Keratinocyte (primary cell): ENCODE measurements at regions not wholly inside any gene's neighbourhood (a gene's known extent, or its start where the extent isn't known, plus 50 kb on each side); places are given as distances from the start of the nearest gene placed in this dataset.
A peak's percentile ranks its signal among the peaks of the same experiment; 100 is the strongest.

Source experiments
- DNase-seq: peaks from one replicate; pipeline ENCODE4 v3.0.0-alpha.2; 2011; ENCODE audit warnings: low read depth, missing footprints, low spot score
- FAIRE-seq: peaks from 2 replicates; lab custom pipeline; 2011; peaks lifted over from hg19 to GRCh38; lab: Jason Lieb, UNC
- H2AFZ ChIP-seq: 2 replicates; pipeline ENCODE4 v1.6.0; 2012; ENCODE audit warnings: low read length, control low read depth, inconsistent platforms; ENCODE audit not compliant: control insufficient read depth
- H3K27ac ChIP-seq: 2 replicates; pipeline ENCODE4 v1.5.1; 2011; ENCODE audit warnings: low read length; ENCODE audit not compliant: control insufficient read depth, insufficient read depth
- H3K27me3 ChIP-seq: 3 replicates; pipeline ENCODE4 v1.6.0; 2011; ENCODE audit warnings: low read length; ENCODE audit not compliant: control insufficient read depth, insufficient read depth; ENCODE audit errors: extremely low read depth
- H3K36me3 ChIP-seq, 2 experiments: 2 replicates in 1 of 2; 3 replicates in 1 of 2; pipeline ENCODE4 v1.5.1; 2011; ENCODE audit warnings: low read length in 2 of 2, mild to moderate bottlenecking in 1 of 2; ENCODE audit not compliant: control insufficient read depth in 2 of 2, insufficient read depth in 2 of 2; ENCODE audit errors: extremely low read depth in 1 of 2
- H3K4me1 ChIP-seq: 3 replicates; pipeline ENCODE4 v1.5.1; 2011; ENCODE audit warnings: low read length; ENCODE audit not compliant: control insufficient read depth, insufficient read depth; ENCODE audit errors: extremely low read depth
- H3K4me2 ChIP-seq: 3 replicates; pipeline ENCODE4 v1.6.0; 2011; ENCODE audit warnings: low read depth, low read length; ENCODE audit not compliant: control insufficient read depth, insufficient read depth; ENCODE audit errors: extremely low read depth
- H3K4me3 ChIP-seq, 3 experiments: fragments of 200-600 bp in 1 of 3; sonication (generic) in 1 of 3; 2 replicates in 2 of 3; 3 replicates in 1 of 3; pipeline ENCODE4 v1.5.1; 2011 to 2016; ENCODE audit warnings: low read length in 3 of 3, mild to moderate bottlenecking in 3 of 3, control low read depth in 2 of 3, inconsistent platforms in 1 of 3, low read depth in 1 of 3, mixed read lengths in 1 of 3, mixed run types in 1 of 3, moderate library complexity in 1 of 3; ENCODE audit not compliant: control insufficient read depth in 2 of 3, insufficient read depth in 2 of 3; ENCODE audit errors: extremely low read depth in 1 of 3
- H3K79me2 ChIP-seq: 2 replicates; pipeline ENCODE4 v1.6.0; 2012; ENCODE audit warnings: low read length; ENCODE audit not compliant: control insufficient read depth, insufficient read depth
- H3K9ac ChIP-seq: 3 replicates; pipeline ENCODE4 v1.6.0; 2011; ENCODE audit warnings: low read length; ENCODE audit not compliant: control insufficient read depth, insufficient read depth; ENCODE audit errors: extremely low read depth
- H3K9me1 ChIP-seq: 3 replicates; pipeline ENCODE4 v1.6.0; 2011; ENCODE audit warnings: low read length; ENCODE audit not compliant: control insufficient read depth, insufficient read depth; ENCODE audit errors: extremely low read depth
- H3K9me3 ChIP-seq: 2 replicates; pipeline ENCODE4 v1.5.1; 2012; ENCODE audit warnings: low read depth, low read length; ENCODE audit not compliant: control insufficient read depth
- H4K20me1 ChIP-seq: 3 replicates; pipeline ENCODE4 v1.6.0; 2011; ENCODE audit warnings: low read length; ENCODE audit not compliant: control insufficient read depth, insufficient read depth; ENCODE audit errors: extremely low read depth
- EZH2 ChIP-seq: IDR thresholded peaks from one replicate; pipeline ENCODE4 v1.6.1; 2012; ENCODE audit warnings: inconsistent platforms, mild to moderate bottlenecking, low read length, moderate library complexity
- dilution Hi-C: fragments of 300-500 bp; cut with MboI; formaldehyde crosslinking; loops from one replicate; pipeline ENCODE4 v1.7.0; 2020; ENCODE audit warnings: low sequenced_read_pairs; ENCODE audit not compliant: extremely low pct_ligation_motif_present
- TF ChIP-seq, protein P1 (sequence below), 3 experiments: IDR thresholded peaks in 1 of 3; conservative IDR thresholded peaks in 1 of 3; optimal IDR thresholded peaks in 1 of 3; 2 replicates in 2 of 3; 3 replicates in 1 of 3; pipeline versions ENCODE3 to v1.5.1; 2011; ENCODE audit warnings: low read length in 3 of 3, mild to moderate bottlenecking in 3 of 3, moderate library complexity in 2 of 3, control low read depth in 1 of 3, inconsistent platforms in 1 of 3; ENCODE audit not compliant: insufficient read depth in 2 of 3; ENCODE audit errors: extremely low read depth in 1 of 3

DNA sequence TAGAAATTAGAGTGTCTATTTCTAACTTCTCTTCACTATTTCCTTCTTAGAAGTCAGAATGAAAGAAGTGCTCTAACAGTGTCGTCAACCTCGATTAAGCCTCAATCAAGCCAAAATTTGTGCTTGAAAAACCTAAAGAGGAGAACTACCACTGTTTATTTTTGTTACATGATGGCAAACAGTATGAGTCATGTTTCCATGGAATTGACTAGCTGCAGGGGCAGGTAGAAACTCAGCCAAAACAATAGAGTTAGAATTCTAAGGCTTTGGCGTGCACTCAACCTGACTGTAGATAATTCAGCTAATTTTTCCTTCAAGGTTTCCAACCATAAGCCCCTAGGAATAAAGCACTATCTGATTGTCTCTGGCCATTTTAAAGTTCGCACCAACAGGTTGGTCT lies 415.9 kb downstream of the ETS1 start:
- FAIRE-seq = no peak
- Histone ChIP-seq H4K20me1 (no peaks in the 10 kb centered on the region), H3K27me3 (no peaks in the 10 kb centered on the region), H3K4me1 (peaks cover 9% of the 10 kb centered on the region), H3K9ac (peak overlapping the region; percentile 16), H3K4me2 (peak overlapping the region; percentile 61), H3K79me2 (no peaks in the 10 kb centered on the region), H2AFZ (no peak overlapping the region), H3K4me3 (no peak overlapping the region), H3K9me1 (no peaks in the 10 kb centered on the region), H3K9me3 (no peaks in the 10 kb centered on the region), H3K36me3 (no peaks in the 10 kb centered on the region), H3K27ac (peak overlapping the region; percentile 59)
- TF ChIP-seq, protein P1, sequence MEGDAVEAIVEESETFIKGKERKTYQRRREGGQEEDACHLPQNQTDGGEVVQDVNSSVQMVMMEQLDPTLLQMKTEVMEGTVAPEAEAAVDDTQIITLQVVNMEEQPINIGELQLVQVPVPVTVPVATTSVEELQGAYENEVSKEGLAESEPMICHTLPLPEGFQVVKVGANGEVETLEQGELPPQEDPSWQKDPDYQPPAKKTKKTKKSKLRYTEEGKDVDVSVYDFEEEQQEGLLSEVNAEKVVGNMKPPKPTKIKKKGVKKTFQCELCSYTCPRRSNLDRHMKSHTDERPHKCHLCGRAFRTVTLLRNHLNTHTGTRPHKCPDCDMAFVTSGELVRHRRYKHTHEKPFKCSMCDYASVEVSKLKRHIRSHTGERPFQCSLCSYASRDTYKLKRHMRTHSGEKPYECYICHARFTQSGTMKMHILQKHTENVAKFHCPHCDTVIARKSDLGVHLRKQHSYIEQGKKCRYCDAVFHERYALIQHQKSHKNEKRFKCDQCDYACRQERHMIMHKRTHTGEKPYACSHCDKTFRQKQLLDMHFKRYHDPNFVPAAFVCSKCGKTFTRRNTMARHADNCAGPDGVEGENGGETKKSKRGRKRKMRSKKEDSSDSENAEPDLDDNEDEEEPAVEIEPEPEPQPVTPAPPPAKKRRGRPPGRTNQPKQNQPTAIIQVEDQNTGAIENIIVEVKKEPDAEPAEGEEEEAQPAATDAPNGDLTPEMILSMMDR (optimal IDR thresholded peaks at IDR 0.05 in 1 of 3, IDR thresholded peaks at IDR 0.05 in 1 of 3, conservative IDR thresholded peaks at IDR 0.05 in 1 of 3; ENCODE audit: extremely low read depth in 1 of 3, insufficient read depth in 2 of 3, low read length in 3 of 3) = no peak
- no peak for TF ChIP-seq EZH2
- dilution Hi-C loops = no loop called here
- no peak for DNase-seq

DNA sequence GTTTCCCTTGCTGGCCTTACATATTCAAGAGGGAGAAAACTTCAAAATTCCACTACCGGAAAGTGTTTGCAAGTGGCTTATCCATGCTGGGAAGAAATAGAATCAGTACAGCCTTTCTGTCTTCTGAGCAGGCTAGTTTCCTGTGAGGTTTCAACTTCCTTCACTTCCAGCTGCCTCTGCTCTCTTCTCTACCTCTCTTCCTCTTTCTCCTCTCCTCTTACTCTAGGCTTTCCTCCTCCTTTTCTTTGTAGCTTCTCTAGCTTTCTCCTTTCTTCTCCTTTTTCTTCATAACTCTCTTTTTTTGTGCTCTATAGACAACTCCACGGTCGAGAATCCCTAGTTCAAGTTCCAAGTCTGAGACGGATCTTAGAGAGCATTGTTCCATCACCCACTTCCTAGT lies 421.8 kb downstream of the ETS1 start:
- no peaks in the 10 kb centered on the region for H4K20me1 ChIP-seq
- H3K9me1 ChIP-seq = no peaks in the 10 kb centered on the region
- TF ChIP-seq, protein P1 (optimal IDR thresholded peaks at IDR 0.05 in 1 of 3, IDR thresholded peaks at IDR 0.05 in 1 of 3, conservative IDR thresholded peaks at IDR 0.05 in 1 of 3; ENCODE audit: extremely low read depth in 1 of 3, insufficient read depth in 2 of 3, low read length in 3 of 3) = no peak
- TF ChIP-seq EZH2 = no peak
- H3K36me3 ChIP-seq = no peaks in the 10 kb centered on the region
- H3K4me2 ChIP-seq = no peak overlapping the region
- no peak overlapping the region for H2AFZ ChIP-seq
- no peaks in the 10 kb centered on the region for H3K4me1 ChIP-seq
- no peaks in the 10 kb centered on the region for H3K27me3 ChIP-seq
- no peak overlapping the region for H3K4me3 ChIP-seq
- FAIRE-seq (no peak), DNase-seq (no peak)
- no peak overlapping the region for H3K9ac ChIP-seq
- no peak overlapping the region for H3K27ac ChIP-seq
- H3K9me3 ChIP-seq = no peaks in the 10 kb centered on the region
- no peaks in the 10 kb centered on the region for H3K79me2 ChIP-seq
- dilution Hi-C loops = no loop called here
